ENCODE measurements at regions not wholly inside any gene's neighbourhood (a gene's known extent, or its start where the extent isn't known, plus 50 kb on each side); places are given as distances from the start of the nearest gene placed in this dataset.

- Histone ChIP-seq H3K4me1 (ENCODE audit: control insufficient read depth in 3 of 3, insufficient read depth in 3 of 3, low read length in 3 of 3) (no peaks in the 10 kb centered on the region), H3K27me3 (ENCODE audit: control insufficient read depth in 3 of 3, insufficient read depth in 3 of 3, low read length in 3 of 3) (no peaks in the 10 kb centered on the region), H3K27ac (ENCODE audit: low read depth, low read length) (no peak overlapping the region), H3K4me3 (ENCODE audit: low read length in 3 of 3) (no peak overlapping the region), H3K9me3 (ENCODE audit: control insufficient read depth in 3 of 3, low read length in 3 of 3) (no peaks in the 10 kb centered on the region), H3K36me3 (ENCODE audit: control insufficient read depth in 3 of 3, insufficient read depth in 3 of 3, low read length in 3 of 3) (no peaks in the 10 kb centered on the region), H3K9ac (ENCODE audit: low read depth in 1 of 3, low read length in 3 of 3) (no peak overlapping the region)
Measured at GRCh38 chr12:60195483-60195882, 599.7 kb downstream of the SLC16A7 start.

- Histone ChIP-seq H3K4me3 (ENCODE audit: low read length in 3 of 3) (no peak overlapping the region), H3K27ac (ENCODE audit: low read depth, low read length) (no peak overlapping the region), H3K36me3 (ENCODE audit: control insufficient read depth in 3 of 3, insufficient read depth in 3 of 3, low read length in 3 of 3) (no peaks in the 10 kb centered on the region)
Measured at GRCh38 chr12:60196366-60196765, 600.5 kb downstream of the SLC16A7 start.

GRCh38 chr12:60197589-60197988 is 601.8 kb downstream of the SLC16A7 start:
- Histone ChIP-seq H3K4me1 (ENCODE audit: control insufficient read depth in 3 of 3, insufficient read depth in 3 of 3, low read length in 3 of 3) (no peaks in the 10 kb centered on the region), H3K36me3 (ENCODE audit: control insufficient read depth in 3 of 3, insufficient read depth in 3 of 3, low read length in 3 of 3) (no peaks in the 10 kb centered on the region), H3K9me3 (ENCODE audit: control insufficient read depth in 3 of 3, low read length in 3 of 3) (no peaks in the 10 kb centered on the region), H3K27me3 (ENCODE audit: control insufficient read depth in 3 of 3, insufficient read depth in 3 of 3, low read length in 3 of 3) (no peaks in the 10 kb centered on the region), H3K27ac (ENCODE audit: low read depth, low read length) (no peak overlapping the region), H3K4me3 (ENCODE audit: low read length in 3 of 3) (no peak overlapping the region), H3K9ac (ENCODE audit: low read depth in 1 of 3, low read length in 3 of 3) (no peak overlapping the region)

More at GRCh38 chr12:60196366-60196765, 600.5 kb downstream of the SLC16A7 start:
- Histone ChIP-seq H3K9me3 (ENCODE audit: control insufficient read depth in 3 of 3, low read length in 3 of 3) (no peaks in the 10 kb centered on the region), H3K27me3 (ENCODE audit: control insufficient read depth in 3 of 3, insufficient read depth in 3 of 3, low read length in 3 of 3) (no peaks in the 10 kb centered on the region), H3K9ac (ENCODE audit: low read depth in 1 of 3, low read length in 3 of 3) (no peak overlapping the region), H3K4me1 (ENCODE audit: control insufficient read depth in 3 of 3, insufficient read depth in 3 of 3, low read length in 3 of 3) (no peaks in the 10 kb centered on the region)

GRCh38 chr12:60201891-60202290 is 606.1 kb downstream of the SLC16A7 start:
- H3K4me1 ChIP-seq (ENCODE audit: control insufficient read depth in 3 of 3, insufficient read depth in 3 of 3, low read length in 3 of 3), result no peaks in the 10 kb centered on the region

GRCh38 chr12:60205500-60205899 is 609.7 kb downstream of the SLC16A7 start:
- Histone ChIP-seq H3K4me3 (ENCODE audit: low read length in 3 of 3) (no peak overlapping the region), H3K9ac (ENCODE audit: low read depth in 1 of 3, low read length in 3 of 3) (no peak overlapping the region), H3K27me3 (ENCODE audit: control insufficient read depth in 3 of 3, insufficient read depth in 3 of 3, low read length in 3 of 3) (no peaks in the 10 kb centered on the region), H3K36me3 (ENCODE audit: control insufficient read depth in 3 of 3, insufficient read depth in 3 of 3, low read length in 3 of 3) (no peaks in the 10 kb centered on the region), H3K4me1 (ENCODE audit: control insufficient read depth in 3 of 3, insufficient read depth in 3 of 3, low read length in 3 of 3) (no peaks in the 10 kb centered on the region), H3K9me3 (ENCODE audit: control insufficient read depth in 3 of 3, low read length in 3 of 3) (no peaks in the 10 kb centered on the region), H3K27ac (ENCODE audit: low read depth, low read length) (no peak overlapping the region)

More at GRCh38 chr12:60201891-60202290, 606.1 kb downstream of the SLC16A7 start:
- no peak overlapping the region for H3K4me3 ChIP-seq (ENCODE audit: low read length in 3 of 3)
- H3K27me3 ChIP-seq (ENCODE audit: control insufficient read depth in 3 of 3, insufficient read depth in 3 of 3, low read length in 3 of 3), result no peaks in the 10 kb centered on the region
- no peak overlapping the region for H3K9ac ChIP-seq (ENCODE audit: low read depth in 1 of 3, low read length in 3 of 3)
- H3K27ac ChIP-seq (ENCODE audit: low read depth, low read length), result no peak overlapping the region
- no peaks in the 10 kb centered on the region for H3K9me3 ChIP-seq (ENCODE audit: control insufficient read depth in 3 of 3, low read length in 3 of 3)
- H3K36me3 ChIP-seq (ENCODE audit: control insufficient read depth in 3 of 3, insufficient read depth in 3 of 3, low read length in 3 of 3), result no peaks in the 10 kb centered on the region

- no peaks in the 10 kb centered on the region for H3K36me3 ChIP-seq (ENCODE audit: control insufficient read depth in 3 of 3, insufficient read depth in 3 of 3, low read length in 3 of 3)
- H3K4me1 ChIP-seq (ENCODE audit: control insufficient read depth in 3 of 3, insufficient read depth in 3 of 3, low read length in 3 of 3), result no peaks in the 10 kb centered on the region
- H3K4me3 ChIP-seq (ENCODE audit: low read length in 3 of 3), result no peak overlapping the region
- H3K27me3 ChIP-seq (ENCODE audit: control insufficient read depth in 3 of 3, insufficient read depth in 3 of 3, low read length in 3 of 3), result no peaks in the 10 kb centered on the region
- peaks cover 0 to 2% (median 0%) of the 10 kb centered on the region in 3 donors for H3K9me3 ChIP-seq (ENCODE audit: control insufficient read depth in 3 of 3, low read length in 3 of 3)
- H3K9ac ChIP-seq (ENCODE audit: low read depth in 1 of 3, low read length in 3 of 3), result no peak overlapping the region
- H3K27ac ChIP-seq (ENCODE audit: low read depth, low read length), result no peak overlapping the region
Measured at GRCh38 chr12:60209521-60209920, 613.7 kb downstream of the SLC16A7 start.

- H3K9ac ChIP-seq (ENCODE audit: low read depth in 1 of 3, low read length in 3 of 3), result no peak overlapping the region
Measured at GRCh38 chr12:60209933-60210332, 614.1 kb downstream of the SLC16A7 start.

GRCh38 chr12:60210756-60211155 is 614.9 kb downstream of the SLC16A7 start:
- peaks cover 0 to 2% (median 0%) of the 10 kb centered on the region in 3 donors for H3K9me3 ChIP-seq (ENCODE audit: control insufficient read depth in 3 of 3, low read length in 3 of 3)
- H3K4me3 ChIP-seq (ENCODE audit: low read length in 3 of 3), result no peak overlapping the region

More at GRCh38 chr12:60209933-60210332, 614.1 kb downstream of the SLC16A7 start:
- no peaks in the 10 kb centered on the region for H3K36me3 ChIP-seq (ENCODE audit: control insufficient read depth in 3 of 3, insufficient read depth in 3 of 3, low read length in 3 of 3)
- no peaks in the 10 kb centered on the region for H3K4me1 ChIP-seq (ENCODE audit: control insufficient read depth in 3 of 3, insufficient read depth in 3 of 3, low read length in 3 of 3)
- H3K27me3 ChIP-seq (ENCODE audit: control insufficient read depth in 3 of 3, insufficient read depth in 3 of 3, low read length in 3 of 3), result no peaks in the 10 kb centered on the region
- no peak overlapping the region for H3K27ac ChIP-seq (ENCODE audit: low read depth, low read length)
- H3K4me3 ChIP-seq (ENCODE audit: low read length in 3 of 3), result no peak overlapping the region
- peaks cover 0 to 2% (median 0%) of the 10 kb centered on the region in 3 donors for H3K9me3 ChIP-seq (ENCODE audit: control insufficient read depth in 3 of 3, low read length in 3 of 3)

GRCh38 chr12:60211244-60211643 is 615.4 kb downstream of the SLC16A7 start:
- no peak overlapping the region for H3K9ac ChIP-seq (ENCODE audit: low read depth in 1 of 3, low read length in 3 of 3)
- H3K4me3 ChIP-seq (ENCODE audit: low read length in 3 of 3), result no peak overlapping the region
- H3K4me1 ChIP-seq (ENCODE audit: control insufficient read depth in 3 of 3, insufficient read depth in 3 of 3, low read length in 3 of 3), result no peaks in the 10 kb centered on the region
- H3K9me3 ChIP-seq (ENCODE audit: control insufficient read depth in 3 of 3, low read length in 3 of 3), result peaks cover 0 to 2% (median 0%) of the 10 kb centered on the region in 3 donors
- no peaks in the 10 kb centered on the region for H3K36me3 ChIP-seq (ENCODE audit: control insufficient read depth in 3 of 3, insufficient read depth in 3 of 3, low read length in 3 of 3)
- no peaks in the 10 kb centered on the region for H3K27me3 ChIP-seq (ENCODE audit: control insufficient read depth in 3 of 3, insufficient read depth in 3 of 3, low read length in 3 of 3)
- H3K27ac ChIP-seq (ENCODE audit: low read depth, low read length), result no peak overlapping the region

More at GRCh38 chr12:60210756-60211155, 614.9 kb downstream of the SLC16A7 start:
- H3K27ac ChIP-seq (ENCODE audit: low read depth, low read length), result no peak overlapping the region
- H3K4me1 ChIP-seq (ENCODE audit: control insufficient read depth in 3 of 3, insufficient read depth in 3 of 3, low read length in 3 of 3), result no peaks in the 10 kb centered on the region
- H3K27me3 ChIP-seq (ENCODE audit: control insufficient read depth in 3 of 3, insufficient read depth in 3 of 3, low read length in 3 of 3), result no peaks in the 10 kb centered on the region
- no peaks in the 10 kb centered on the region for H3K36me3 ChIP-seq (ENCODE audit: control insufficient read depth in 3 of 3, insufficient read depth in 3 of 3, low read length in 3 of 3)
- H3K9ac ChIP-seq (ENCODE audit: low read depth in 1 of 3, low read length in 3 of 3), result no peak overlapping the region

GRCh38 chr12:60212159-60213000 is 616.6 kb downstream of the SLC16A7 start:
- Histone ChIP-seq H3K27ac (ENCODE audit: low read depth, low read length) (no peak overlapping the region), H3K4me1 (ENCODE audit: control insufficient read depth in 3 of 3, insufficient read depth in 3 of 3, low read length in 3 of 3) (no peaks in the 10 kb centered on the region), H3K9ac (ENCODE audit: low read depth in 1 of 3, low read length in 3 of 3) (no peak overlapping the region), H3K27me3 (ENCODE audit: control insufficient read depth in 3 of 3, insufficient read depth in 3 of 3, low read length in 3 of 3) (no peaks in the 10 kb centered on the region), H3K4me3 (ENCODE audit: low read length in 3 of 3) (no peak overlapping the region), H3K9me3 (ENCODE audit: control insufficient read depth in 3 of 3, low read length in 3 of 3) (peaks cover 0 to 2% (median 0%) of the 10 kb centered on the region in 3 donors), H3K36me3 (ENCODE audit: control insufficient read depth in 3 of 3, insufficient read depth in 3 of 3, low read length in 3 of 3) (no peaks in the 10 kb centered on the region)

Data from skeletal muscle tissue (tissue), 3 donors.